HEK293T (cell line): ENCODE measurements at regions not wholly inside any gene's neighbourhood (a gene's known extent, or its start where the extent isn't known, plus 50 kb on each side); places are given as distances from the start of the nearest gene placed in this dataset.

Source experiments
- BHLHE40 ChIP-seq: fragments of 450-650 bp; IDR thresholded peaks from 2 replicates; pipeline ENCODE4 v1.6.1; 2016; ENCODE audit warnings: mild to moderate bottlenecking, moderate library complexity, borderline replicate concordance
- ELF4 ChIP-seq: fragments of 450-650 bp; IDR thresholded peaks from 2 replicates; pipeline ENCODE4 v1.6.1; 2017; ENCODE audit warnings: antibody characterized with exemption

GRCh38 chr10:121683366-121683765 lies 85.1 kb upstream of the FGFR2 start:
- TF ChIP-seq ELF4 (no peak), BHLHE40 (no peak)
